OCI-M2 (cell line): ENCODE measurements at regions not wholly inside any gene's neighbourhood (a gene's known extent, or its start where the extent isn't known, plus 50 kb on each side); places are given as distances from the start of the nearest gene placed in this dataset.

Experiments
- DNase-seq: peaks from one replicate; lab custom pipeline; 2025; ENCODE audit not compliant: unreplicated experiment; lab: John Stamatoyannopoulos, UW

DNA sequence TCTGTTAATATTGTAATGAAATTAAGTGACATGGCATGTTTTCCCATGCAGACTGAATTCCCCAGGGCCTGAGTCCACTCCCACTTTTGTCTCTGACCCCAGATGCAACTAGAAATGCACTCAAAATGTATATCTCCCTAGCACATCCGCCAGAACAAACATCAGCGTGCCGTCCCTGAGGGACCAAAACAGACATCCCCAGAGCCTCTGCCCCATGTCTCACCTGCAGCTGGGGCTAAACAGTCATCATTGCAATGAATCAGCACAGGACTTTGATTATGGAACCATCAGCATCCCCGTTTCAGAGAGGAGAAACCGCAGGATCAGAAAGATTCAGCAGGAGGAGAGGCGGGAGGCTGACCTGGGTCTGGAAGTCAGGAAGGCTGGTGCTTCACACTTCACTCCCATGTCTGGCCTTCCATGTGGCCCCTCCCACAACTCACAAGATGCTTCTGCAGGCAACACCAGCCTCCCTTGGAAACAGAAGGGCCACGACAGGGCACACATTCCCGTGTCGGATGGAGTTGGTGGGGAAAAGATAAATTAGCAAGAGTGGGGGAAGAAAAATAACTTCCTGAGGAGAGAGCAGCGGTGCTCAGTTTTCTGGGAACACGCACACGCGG lies 130.6 kb upstream of the VSTM2B start:
- DNase-seq, result no peak

GRCh38 chr19:29395734-29396414 lies 129.9 kb upstream of the VSTM2B start:
- DNase-seq, result no peak

DNA sequence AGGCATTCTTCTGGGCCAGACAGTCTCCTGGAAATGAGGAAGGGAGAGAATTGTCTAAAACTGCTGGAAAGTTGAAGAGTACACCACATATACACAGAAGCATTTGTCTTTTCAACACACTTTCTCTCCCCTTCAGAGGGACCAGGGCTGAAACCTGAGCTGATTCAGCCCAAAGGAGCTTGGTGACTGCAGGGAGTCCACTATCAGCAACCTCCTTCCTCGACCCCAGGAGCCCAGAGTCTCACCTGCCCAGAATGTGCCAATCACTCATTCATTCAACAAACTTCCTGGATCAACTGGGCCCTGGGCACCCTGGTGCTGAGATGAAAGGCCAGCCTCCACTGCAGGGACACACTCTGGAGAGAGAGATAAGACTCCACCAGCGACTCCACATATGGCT lies 128.9 kb upstream of the VSTM2B start:
- DNase-seq, result no peak

GRCh38 chr19:29397748-29398147 lies 128.0 kb upstream of the VSTM2B start:
- DNase-seq, result no peak

- no peak for DNase-seq
Observed at GRCh38 chr19:29399804-29400203, 126.0 kb upstream of the VSTM2B start.

- DNase-seq, result no peak
Observed at GRCh38 chr19:29400917-29401711, 124.7 kb upstream of the VSTM2B start.

DNA sequence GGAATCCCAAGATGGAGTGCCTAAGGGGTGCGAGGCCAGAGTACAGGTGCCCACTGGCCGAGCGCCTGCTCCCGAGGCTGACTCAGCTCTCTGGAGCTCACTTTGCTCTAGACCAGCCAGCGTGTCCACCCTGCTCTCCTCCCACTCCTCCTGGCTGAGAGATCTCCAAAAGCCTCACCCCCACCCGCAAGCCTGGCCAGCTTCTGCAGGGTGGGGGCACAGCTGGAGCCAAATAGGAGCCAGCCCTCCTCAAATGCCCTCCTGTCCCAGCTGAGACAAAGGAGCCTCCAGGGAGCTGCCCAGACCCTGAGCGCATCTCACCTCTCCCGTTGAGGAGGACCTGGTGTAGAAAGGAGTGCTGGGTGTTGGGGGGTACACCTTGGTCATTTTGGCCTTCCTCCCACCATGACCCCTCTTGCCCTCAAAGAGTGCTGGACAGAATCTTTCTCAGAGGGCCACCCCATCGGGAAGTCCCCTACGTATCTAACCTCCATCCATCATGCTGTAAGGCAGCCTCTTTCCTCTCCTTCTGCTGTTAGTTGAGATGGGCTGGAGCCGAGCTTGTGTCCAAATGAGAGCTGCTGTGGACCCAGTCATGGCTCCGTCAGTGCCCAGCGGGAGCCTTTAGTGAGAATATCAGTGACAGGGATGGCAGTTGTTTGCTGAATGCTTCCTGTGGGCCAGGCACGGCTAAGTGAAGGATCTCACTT lies 123.9 kb upstream of the VSTM2B start:
- DNase-seq, result no peak

GRCh38 chr19:29402563-29402962 lies 123.2 kb upstream of the VSTM2B start:
- DNase-seq, result no peak

- DNase-seq, result no peak
Observed at GRCh38 chr19:29404015-29404414, 121.8 kb upstream of the VSTM2B start.

- no peak for DNase-seq
Observed at GRCh38 chr19:29404951-29405727, 120.7 kb upstream of the VSTM2B start.

DNA sequence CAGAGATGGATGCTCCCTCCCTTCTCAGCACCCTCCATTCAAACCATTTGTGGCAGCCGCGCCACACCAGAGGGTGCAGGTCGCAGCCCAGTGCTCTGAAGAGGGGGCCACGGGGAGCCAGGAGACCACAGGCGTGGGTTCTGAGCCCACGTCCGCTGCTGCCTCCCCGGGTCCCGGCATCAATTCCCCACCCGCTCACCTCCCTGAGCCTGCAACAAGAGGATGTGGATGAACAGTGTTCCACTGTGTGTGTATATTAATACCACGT lies 120.1 kb upstream of the VSTM2B start:
- no peak for DNase-seq

DNA sequence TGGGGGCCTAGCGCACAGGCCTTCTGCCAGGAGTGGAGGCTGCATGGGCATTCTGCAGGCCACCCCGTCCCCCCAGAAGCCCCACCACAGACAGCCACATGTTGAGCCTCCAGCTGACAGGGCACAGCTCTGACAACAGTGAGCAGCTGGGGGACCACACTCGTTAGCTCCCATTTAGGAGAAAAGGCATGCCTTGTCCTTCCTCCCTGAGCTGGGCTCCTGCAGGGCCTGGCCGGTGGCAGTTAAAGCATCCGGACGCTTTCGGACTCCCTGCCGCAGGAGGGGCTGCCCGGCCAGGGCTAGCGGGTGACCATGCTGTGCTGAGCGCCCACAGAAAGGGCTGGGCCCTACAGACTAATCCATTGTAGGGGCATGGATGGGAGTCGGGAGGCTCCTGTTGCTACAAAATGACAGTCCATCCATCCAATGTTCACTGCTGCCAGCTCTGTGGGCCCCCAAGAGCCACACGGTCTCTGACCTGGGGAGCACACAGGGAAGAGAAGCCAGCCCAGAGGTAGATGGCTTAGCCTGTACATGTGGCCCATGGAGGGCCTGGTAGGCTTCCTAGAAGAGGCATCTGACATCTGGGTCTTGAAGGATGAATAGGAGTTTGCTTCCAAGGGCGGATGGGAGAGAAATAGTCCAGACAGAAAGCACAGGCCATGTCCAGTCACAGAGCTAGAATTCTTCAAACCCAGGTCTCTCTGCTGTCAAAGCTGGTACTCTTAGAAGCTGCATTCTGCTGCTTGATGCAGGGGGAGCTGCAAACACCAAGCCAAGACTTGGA lies 116.5 kb upstream of the VSTM2B start:
- no peak for DNase-seq

DNA sequence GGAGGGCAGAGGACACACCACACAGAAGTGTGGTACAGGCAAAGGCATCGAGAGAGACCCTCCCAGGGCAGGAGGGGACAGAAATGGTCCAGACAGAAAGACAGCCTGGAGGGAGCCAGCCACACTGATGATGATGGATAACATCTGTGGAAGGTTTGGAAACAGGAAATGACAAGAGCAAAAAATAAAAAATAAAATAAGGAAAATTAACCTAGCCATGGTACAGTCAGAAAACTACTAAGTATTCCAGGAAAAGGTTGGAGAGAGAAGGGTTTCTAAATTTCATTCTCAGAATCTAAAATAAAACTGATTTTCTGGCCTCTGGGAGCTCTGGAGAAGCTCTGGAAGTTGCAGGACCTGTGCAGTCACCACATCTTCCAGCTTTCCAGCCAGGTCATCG lies 115.2 kb upstream of the VSTM2B start:
- DNase-seq, result no peak

DNA sequence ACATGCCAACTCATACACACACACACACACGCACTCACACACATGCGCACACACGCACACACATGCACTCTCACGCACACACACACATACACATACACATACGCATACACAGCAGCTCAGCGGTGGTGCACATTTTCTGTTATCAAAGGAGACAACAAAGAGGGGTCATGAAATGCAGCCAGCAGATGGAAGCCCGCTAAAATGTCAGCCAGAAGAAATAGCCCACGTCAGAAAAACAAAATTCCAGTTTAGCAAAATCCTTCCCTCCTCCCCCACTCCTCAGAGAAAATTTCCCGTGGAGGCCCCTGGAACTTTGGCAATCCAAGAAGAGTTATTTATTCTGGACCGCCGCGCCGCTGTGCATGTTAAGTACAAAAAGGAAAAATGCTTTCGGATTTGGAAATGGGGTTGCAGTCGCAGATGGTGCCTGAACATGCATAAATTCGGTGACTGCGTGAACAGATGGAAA lies 114.6 kb upstream of the VSTM2B start:
- no peak for DNase-seq

DNA sequence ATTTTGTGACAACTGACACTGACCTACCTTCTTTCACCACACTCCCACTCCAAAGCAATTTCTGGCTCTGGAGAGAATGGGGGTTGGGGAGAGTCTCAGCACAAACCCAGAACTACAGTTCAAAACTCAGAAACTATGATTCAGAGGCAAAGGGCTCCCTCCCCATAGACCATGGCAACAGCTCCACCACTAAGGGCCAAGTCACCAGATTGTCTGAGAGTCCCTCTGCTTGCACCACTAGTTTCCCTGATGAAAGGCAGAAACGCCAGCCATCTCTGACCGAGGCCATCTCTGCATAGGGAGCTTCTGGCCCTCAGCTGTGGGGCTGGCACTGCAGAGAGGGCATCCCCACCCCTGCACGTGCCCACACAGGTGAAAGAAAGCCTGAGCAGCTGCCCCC lies 112.4 kb upstream of the VSTM2B start:
- no peak for DNase-seq

DNA sequence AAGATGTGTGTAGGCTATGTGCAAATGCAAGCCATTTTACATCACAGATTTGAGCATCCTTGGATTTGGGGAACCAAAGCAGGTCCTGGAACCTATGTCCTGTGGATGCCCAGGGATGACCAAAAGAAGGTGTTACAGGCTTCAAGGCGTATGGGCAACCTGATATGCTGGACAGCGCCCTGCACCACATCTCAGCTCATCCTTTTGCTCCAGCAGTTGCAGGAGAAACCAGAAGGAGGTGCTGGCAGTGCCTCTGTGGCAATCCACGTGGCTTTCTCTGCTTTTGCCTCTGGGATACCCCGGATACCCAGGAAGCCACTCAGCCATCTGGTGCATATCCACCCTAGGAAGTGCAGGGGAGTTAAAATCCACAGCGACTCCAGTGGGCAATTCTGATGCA lies 110.3 kb upstream of the VSTM2B start:
- no peak for DNase-seq

- DNase-seq, result no peak
Observed at GRCh38 chr19:29417048-29417447, 108.7 kb upstream of the VSTM2B start.

DNA sequence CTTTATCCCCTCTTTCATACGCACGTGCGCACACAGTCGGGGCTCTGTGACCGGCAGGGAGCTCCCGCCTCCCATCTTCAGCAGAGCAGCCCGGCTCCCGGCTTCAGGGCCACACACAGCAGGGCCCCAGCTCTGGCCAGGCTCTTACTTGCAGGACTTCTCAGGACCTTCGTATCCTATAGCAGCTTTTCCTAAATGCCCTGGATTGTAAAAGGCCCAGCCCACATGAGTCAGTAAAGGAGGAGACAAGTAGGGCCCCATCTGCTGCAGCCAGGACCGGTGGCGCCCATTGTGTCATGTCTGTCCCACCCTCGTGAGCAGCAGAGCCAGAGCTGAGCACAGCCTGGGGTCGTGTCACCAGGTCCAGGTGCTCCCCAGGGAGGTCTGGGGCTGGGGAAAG lies 107.6 kb upstream of the VSTM2B start:
- no peak for DNase-seq

- DNase-seq, result no peak
Observed at GRCh38 chr19:29420065-29420464, 105.7 kb upstream of the VSTM2B start.

- no peak for DNase-seq
Observed at GRCh38 chr19:29420482-29421195, 105.2 kb upstream of the VSTM2B start.
